ENCODE measurements at regions not wholly inside any gene's neighbourhood (a gene's known extent, or its start where the extent isn't known, plus 50 kb on each side); places are given as distances from the start of the nearest gene placed in this dataset.
"Not testable (repeated sequence)": the region's sequence is repeated elsewhere in the genome, so short reads cannot be mapped to it uniquely, and the experiment has no call there.

DNA sequence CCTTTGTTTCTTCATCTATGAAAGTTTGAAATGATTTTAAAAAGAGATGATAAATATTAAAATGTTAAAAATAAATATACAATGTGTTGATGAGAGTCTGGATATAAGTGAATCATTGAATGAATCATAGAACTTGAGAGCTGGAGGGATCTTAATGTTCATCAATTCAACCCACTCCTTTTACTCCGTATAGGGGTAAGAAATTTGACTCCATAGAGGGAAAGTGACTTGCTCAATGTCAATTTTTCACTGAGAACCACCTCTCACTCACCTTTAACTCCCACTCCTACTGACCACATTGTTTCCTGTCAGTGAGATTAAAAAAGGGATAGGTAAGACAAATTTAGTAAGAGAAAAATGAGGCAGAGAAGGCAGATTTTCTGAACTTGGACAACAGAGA is 557.2 kb upstream of the GRIA3 start:
- intact Hi-C loops (cut with micrococcal nuclease) = no loop called here

DNA sequence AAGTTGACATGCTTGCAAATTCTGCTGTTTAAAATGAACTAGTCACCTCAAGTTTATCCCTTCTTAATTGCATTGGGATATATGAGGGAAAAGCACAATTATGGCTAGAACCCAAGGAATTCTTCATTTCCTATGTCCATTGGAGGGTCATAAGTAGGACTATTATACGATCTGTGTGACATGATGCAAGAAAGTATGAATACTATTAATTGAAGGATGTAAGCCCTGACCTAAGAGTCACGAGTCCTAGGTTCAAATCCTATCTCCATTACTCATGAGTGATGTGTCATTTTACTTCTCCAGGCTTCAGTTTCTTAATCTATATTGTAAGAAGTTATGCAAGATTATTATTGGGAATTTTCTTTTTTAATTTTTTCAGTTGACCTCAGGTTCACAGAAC is 542.9 kb upstream of the GRIA3 start:
- intact Hi-C loops (cut with micrococcal nuclease) = no loop called here

DNA sequence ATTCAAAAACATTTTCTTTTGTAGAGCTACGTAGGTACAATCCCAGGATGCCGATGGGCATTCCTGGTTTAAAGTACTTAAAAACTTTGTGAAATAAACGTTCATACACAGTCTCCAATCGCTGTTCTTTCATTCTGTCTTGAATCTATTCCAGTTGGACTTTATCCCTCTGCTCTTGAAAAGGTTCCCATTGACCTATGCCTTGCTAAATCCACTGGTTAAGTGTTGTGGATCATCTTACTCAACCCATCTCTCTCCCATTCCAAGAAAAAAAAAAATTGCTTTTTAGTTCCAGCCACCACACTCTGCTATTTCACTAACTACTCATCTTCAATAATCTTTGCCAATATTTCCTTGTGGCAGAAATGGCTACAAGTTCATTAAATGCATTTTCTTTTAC is 542.3 kb upstream of the GRIA3 start:
- intact Hi-C loops (cut with micrococcal nuclease) = no loop called here

DNA sequence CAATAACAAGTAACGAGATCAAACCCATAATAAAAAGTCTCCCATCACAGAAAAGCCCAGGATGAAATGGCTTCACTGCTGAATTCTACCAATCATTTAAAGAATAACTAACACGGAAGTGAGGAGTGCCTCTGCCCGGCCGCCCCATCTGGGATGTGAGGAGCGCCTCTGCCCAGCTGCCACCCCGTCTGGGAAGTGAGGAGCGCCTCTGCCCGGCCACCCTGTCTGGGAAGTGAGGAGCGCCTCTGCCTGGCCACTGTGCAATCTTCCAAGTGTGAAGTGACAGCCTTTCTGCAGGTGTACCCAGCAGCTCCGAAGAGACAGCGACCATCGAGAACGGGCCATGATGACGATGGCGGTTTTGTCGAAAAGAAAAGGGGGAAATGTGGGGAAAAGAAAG is 528.8 kb upstream of the GRIA3 start:
- intact Hi-C loops (cut with micrococcal nuclease) = not testable (repeated sequence)

DNA sequence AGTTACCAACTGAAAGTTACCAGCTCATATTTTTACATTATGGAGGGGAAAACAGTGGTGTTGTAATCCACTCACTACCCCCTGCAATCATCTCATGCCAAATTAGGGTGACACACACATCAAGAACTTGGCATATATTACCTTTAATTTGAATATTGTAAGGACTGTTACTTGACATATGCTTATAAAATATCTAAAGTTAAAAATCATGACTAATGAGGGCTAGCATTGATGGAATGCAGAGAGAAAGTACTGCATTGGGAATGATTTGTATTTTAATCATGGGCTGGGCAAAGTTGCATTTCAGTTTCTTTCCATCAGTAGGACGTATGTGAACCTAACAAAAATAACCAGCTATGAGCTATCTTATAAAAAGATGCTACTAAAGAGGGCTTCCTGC is 517.5 kb upstream of the GRIA3 start:
- intact Hi-C loops (cut with micrococcal nuclease) = no loop called here

DNA sequence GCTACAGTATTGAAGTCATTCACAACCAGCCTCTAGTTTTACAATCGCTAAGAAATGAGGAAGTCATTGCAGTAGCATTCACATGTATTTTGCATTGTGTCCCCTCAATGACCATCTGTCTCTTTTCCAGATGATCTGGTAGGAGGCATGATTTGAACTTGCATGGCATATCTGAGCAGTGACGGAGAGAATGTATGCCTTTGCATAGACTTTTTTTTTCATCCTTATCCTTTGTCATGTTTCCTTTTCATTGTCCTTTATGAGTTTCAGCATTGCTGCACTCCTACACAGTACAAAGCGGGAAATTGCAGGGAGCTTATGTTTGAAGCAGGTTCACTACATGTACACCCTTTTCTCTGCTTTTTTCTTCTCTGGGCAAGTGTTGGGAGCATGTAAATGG is 516.4 kb upstream of the GRIA3 start:
- intact Hi-C loops (cut with micrococcal nuclease) = no loop called here

DNA sequence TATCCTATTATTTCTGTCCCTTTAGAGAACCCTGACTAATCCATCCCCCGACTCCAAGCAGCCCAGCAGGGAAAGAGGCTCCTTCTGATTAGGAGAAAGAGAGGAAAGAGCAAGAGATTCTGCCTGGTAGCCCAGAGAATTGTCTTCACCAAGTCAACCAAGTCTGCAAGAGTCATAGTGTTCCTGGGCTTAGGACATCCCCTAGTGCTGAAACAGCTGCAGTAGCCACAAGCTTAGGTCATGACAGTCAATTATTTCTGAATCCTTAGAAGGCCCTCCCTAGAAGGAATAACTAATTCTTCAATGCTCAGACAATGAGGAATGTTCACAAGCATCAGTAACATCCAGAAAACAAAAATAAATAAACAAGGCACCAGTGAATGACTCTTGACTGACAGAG is 480.3 kb upstream of the GRIA3 start:
- intact Hi-C loops (cut with micrococcal nuclease) = no loop called here

DNA sequence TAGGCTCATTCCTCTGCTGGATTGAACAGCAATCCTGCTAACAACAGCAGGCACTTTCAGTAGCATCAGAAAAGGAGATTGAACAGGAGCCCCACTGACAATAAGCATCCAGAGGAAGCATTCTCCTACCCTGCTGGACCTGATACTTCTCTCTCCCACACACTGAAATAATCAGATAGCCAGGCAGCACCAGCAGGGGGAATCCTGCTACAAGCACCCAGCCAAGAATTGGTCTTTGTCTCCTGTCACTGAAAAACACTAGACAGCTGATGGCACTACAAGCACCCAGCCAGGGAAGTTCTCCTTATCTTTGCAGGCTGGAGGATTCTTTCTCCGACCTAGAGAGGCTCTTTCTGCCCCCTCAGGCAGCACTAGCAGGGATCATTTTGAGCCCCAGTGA is 444.3 kb upstream of the GRIA3 start:
- intact Hi-C loops (cut with micrococcal nuclease) = no loop called here

DNA sequence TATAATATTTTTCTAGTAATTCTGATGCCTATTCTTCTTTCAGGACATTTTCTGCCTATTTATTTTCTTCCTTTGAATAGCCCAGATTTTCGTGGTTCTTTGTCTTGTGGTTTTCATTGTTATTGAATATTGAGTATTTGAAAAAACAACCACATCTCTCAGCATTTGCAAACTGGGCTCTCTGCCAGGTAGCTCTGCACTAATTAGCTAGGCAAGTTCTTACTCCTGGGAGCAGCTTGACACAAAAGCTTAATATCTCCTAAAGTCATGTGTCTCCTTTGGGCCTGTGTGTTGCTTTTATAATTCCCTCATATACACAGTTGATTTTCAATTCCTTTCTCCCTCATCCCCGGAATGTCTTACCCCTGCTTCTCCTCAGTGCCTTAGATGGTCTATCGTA is 413.5 kb upstream of the GRIA3 start:
- intact Hi-C loops (cut with micrococcal nuclease) = no loop called here

DNA sequence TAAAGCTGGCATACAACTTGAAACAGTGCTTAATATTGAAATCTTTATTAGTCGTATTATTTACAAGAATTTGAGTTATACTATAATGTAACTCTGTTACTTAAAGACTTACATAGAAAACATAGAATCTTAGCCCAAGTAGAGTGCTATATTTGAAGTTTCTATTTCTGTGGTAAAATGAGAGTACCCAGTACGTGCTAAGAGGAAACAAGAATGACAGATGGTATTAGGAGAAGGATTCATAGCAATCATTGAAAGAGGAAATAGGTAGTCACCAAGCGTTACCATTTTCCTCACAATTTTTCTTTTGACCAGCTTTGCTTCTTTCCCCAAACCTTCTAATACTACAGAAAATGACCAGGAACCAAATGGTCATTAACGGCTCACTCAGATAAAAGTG is 412.1 kb upstream of the GRIA3 start:
- intact Hi-C loops (cut with micrococcal nuclease) = no loop called here

DNA sequence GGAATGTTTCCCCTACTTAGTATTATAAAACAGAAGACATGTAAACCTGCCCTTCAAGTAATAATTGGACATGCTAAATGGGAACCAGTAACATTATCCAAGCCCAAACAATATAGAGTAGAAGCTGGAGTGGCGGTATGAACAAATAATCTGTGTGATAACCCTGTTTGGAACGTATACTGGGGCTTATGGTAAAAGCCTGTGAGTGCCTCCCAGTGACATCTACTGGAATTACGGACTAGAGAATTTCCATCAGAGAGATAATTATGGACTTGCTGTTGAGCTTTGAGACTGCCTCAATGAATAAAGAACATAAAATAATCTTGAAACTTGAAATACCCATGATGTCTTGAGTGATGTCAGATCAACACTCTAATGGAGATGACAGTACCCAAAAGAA is 406.3 kb upstream of the GRIA3 start:
- intact Hi-C loops (cut with micrococcal nuclease) = no loop called here

DNA sequence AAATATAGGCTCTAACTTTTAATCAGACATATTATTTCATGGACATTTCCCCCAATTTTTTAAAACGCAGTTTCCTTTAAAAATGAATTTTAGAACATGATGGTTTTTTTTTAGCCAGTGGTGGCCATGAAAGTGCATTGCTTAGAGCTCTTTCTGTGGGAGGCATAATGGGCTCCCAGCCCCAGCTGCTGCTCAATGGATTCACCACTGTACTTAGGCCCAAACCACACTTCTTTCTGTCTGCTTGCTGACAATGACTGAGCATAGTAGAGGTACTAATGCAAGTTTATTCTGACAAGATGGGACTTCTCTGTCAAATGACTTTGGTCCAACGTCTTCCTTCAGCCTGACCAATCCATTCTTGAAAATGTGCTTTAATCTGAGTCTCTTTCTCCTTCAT is 400.2 kb upstream of the GRIA3 start:
- intact Hi-C loops (cut with micrococcal nuclease) = no loop called here

DNA sequence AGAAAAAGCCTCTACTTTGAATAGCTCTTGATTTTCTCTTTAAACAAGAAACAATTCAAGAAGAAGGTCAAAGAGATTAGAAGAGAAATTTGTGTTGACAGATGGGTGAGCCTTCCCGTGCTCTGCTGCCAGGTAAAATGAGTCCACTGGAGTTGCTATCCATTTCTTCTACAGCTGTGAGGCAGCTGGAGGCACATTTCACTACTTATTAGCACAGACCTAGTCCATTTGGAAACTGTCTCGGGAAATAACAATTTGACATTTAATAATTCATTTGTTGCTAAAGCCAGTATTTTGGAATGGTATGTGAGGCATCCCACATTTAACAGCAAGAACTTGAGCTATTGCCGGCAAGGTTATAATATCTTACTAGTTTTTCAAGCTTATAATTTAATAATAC is 396.8 kb upstream of the GRIA3 start:
- intact Hi-C loops (cut with micrococcal nuclease) = no loop called here

DNA sequence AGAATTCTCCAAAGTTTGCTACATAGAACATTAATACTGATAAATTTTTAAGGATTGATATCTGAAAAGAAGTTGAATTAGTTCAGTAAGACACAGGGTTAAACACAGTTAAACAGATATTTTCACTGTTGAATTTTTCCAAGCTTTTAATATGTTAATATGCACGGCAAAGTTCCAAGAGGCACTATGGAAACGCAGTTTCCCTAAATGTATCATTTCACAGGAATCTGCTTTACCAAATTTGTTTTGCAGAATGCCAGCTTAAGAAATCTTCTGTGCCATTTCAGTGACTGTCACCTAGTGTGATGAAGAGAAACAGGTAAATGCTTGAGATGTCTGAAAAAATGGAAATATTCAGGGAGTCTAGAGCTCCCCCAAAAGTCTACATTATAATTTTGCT is 395.9 kb upstream of the GRIA3 start:
- intact Hi-C loops (cut with micrococcal nuclease) = no loop called here

DNA sequence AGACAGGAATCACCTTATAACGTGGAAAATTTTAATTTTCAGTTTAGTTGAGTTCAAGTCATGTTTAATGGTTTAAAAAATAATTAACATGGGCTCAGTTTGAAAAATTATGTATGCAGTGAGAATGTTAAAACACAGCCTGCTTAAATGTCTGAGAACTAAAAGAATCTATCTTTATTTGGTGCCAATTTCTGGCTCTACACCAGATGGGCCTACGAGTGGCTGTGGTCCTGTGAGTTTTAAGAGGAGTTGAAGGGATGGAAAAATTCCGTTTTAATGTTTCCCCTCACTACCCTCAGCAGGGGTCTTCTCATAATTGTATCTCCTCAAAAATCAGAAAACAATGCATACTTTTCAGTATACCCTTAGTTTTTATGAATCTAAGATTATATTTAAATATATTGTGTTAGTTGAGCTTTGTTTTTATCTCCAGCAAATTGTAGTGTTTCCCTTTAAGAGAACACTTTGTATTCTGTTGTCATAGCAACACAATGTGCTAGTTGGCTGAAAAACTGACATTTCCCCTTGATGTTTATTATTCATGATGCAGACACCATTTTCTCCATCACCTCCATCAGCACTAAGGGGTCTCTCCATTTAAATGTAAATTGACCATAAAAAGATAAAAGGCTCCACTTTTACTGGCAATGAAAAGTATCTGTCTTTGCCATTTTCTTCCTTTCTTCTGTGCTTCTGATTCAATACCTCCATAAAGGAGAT is 393.5 kb upstream of the GRIA3 start:
- intact Hi-C loops (cut with micrococcal nuclease) = no loop called here

DNA sequence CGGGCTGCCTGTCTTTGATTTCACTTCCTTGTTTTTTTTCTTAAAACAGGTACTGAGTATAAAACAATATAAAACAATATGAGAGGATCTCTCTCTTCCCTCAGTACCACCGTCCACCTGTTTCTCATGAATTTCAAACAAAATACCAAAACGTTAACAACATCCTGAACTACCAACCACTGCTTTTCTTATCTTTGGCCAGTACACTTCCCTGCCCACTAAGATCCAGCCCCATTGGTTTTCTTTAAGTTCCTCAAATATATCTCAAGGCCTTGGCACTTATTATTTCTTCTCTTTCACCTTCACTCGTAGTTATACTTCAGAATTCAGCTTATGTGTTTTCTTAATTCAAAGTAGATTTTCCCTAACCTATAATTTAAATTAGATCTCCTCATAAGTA is 370.2 kb upstream of the GRIA3 start:
- intact Hi-C loops (cut with micrococcal nuclease) = no loop called here

DNA sequence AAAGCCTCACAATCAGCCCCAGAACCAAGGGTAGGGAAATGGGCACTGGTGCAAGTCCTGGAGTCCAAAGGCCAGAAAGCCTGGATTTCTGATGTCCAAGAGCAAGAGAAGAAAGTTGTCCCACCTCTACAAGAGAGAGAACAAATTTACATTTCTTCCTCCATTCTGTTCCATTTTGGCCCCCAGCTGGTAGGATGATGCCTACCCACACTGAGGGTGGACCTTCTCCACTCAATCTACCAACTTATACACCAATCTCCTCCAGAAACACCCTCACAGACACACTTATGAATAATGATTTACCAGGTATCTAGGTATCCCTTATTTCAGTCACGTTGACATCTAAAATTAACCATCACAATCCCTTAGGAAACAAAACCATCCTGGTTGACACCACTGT is 367.8 kb upstream of the GRIA3 start:
- intact Hi-C loops (cut with micrococcal nuclease) = loop anchor here (5.0 kb wide), 1 partner anchor 1314 kb away; no protein-coding TSS in a partner anchor

DNA sequence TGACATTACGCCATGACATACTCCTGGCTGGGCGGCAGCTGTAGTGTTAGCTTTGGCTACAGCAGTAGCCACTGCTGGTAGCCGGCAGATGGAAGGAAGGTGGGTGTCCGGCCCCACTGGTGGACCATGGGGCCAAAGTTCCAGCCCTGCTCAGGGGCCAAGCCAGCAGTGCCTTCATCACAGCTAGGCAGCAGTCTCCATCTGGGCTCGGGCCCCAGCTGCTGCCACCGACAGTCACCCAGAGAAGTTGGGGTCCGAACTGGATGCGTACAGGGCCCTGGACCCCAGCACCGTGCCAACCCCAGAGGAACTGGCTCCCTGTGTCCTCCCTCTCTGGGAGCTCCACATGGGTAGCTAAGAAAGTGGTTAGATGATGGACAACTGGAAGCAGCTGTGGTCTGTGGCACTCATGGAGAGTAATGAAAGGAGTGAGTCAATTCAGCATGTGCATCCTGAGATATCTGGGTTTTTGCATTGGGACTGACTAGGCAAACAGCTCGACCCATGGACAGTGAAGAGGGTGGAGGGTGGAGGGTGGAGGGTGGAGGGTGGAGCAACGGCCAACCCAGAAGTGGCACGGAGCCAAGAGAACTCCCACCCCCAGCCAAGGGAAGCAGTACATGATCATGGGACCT is 366.6 kb upstream of the GRIA3 start:
- intact Hi-C loops (cut with micrococcal nuclease) = loop anchor here (5.0 kb wide), 1 partner anchor 1315 kb away; no protein-coding TSS in a partner anchor

DNA sequence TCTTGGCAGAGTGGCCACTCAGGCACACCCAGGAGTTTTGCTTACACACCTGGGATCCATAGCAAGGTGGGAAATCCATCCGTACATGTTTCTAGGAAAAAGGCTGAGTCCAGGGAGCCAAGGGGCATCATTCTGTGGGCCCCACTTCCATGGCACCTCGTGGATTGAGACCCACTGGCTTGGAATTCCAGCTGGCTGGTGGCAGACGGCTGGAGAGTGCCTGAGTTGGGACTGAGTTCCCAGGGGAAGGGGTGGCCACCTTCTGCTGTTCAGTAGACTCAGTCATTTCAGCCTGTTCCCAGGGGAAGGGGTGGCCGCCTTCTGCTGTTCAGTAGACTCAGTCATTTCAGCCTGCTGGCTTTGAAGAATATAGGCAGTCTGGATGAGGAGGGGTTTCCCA is 366.0 kb upstream of the GRIA3 start:
- intact Hi-C loops (cut with micrococcal nuclease) = loop anchor here (5.0 kb wide), 1 partner anchor 1316 kb away; no protein-coding TSS in a partner anchor

DNA sequence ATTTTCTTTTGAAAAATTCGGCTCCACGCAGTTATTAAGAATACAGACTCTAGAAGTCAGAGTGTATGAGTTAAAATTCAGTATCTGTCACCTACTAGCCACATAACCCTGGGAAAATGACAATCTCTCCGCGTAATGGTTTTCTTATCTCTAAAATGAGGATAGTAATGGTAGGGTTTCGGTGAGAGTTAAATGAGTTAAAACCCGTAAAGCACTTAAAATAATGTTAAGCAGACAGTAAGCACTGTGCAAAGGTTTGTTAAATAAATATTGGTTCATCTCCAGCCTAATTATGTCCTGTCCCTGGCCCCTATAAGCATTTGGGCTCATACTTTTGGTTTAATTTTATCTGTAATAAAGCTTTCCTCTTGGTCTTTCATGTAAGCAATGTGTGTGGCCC is 350.8 kb upstream of the GRIA3 start:
- intact Hi-C loops (cut with micrococcal nuclease) = no loop called here

DNA sequence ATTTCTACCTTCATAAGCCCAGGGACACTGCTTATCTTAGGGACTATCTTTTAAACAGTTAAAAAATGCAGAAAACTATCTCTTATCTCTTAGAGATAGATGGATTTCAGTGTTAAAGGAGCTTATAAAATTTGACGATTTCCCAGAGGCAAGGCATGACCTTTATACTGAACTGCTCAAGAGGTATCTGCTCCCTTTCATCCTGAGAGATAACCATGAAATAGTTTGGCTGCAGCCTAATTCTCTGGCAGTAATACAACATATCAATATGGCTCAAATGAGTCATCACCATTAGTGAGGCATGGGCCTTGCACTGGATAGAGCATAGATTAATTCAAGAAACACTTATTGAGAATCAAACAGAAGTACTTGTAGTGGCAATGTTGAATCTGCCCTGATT is 348.2 kb upstream of the GRIA3 start:
- intact Hi-C loops (cut with micrococcal nuclease) = no loop called here

DNA sequence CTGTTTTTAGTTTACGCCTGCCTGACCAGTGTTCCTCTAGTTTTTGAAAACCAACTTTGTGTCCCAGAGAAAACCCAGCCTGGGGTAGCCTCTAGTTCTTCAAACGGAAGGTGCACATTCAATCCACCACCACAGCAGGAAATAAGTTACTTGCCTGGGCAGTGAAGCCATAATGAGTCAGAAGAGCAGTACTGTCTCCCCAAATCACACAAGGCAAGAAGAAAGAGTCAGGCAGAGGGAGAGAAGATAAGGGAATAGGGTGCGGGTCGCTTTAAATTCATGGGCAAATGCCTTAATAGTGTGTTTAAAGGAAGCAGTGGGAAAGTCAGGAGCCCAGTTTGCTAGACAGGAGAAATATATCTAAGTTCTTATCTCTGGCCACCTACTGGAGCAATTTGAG is 333.8 kb upstream of the GRIA3 start:
- intact Hi-C loops (cut with micrococcal nuclease) = no loop called here

DNA sequence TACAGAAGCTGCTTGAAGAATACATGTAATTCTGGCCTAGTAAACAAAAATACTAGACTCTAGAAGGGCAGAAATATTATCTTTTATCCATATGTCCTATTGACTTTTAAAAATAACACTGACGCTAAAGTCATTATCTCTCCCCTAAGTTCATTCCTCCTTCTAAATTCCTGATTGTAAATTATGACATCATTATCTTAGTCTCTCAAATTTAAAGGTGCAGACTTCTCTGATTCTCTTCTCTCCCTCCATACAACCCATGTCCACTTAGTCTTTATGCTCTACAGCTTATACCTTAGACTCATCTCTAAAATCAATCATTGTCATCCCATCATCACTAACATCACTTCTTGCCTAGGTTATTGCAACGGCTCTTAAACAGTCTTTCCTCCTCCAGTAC is 327.9 kb upstream of the GRIA3 start:
- intact Hi-C loops (cut with micrococcal nuclease) = no loop called here

All from T-helper 1 cell treated with Interleukin-12 subunit alpha and Interleukin-12 subunit beta and Interleukin-4 antibody, amounts not matched to agents 30 ng/mL and 1 ng/mL, for 36 hours (primary cell).